Adrenal gland (tissue), 9 donors: ENCODE measurements at regions not wholly inside any gene's neighbourhood (a gene's known extent, or its start where the extent isn't known, plus 50 kb on each side); places are given as distances from the start of the nearest gene placed in this dataset.
A peak's percentile ranks its signal among the peaks of the same experiment; 100 is the strongest.

Experiments used
- DNase-seq, 7 donors: peaks; one replicate each; pipeline ENCODE4 v3.0.0-alpha.2; 2019 to 2020
- H3K27ac ChIP-seq, 5 donors: fragments of 200-600 bp; sonication (generic) in 4 of 5; 1 replicate in 3 of 5; 2 replicates in 2 of 5; pipeline versions ENCODE4 v1.5.1 to v1.8.0; 2016 to 2020; ENCODE audit warnings: mild to moderate bottlenecking in 1 of 5
- H3K27me3 ChIP-seq: fragments of 200-600 bp; 2 replicates; pipeline ENCODE4 v1.8.0; 2021
- H3K36me3 ChIP-seq, 2 donors: fragments of 200-600 bp; replicated peaks in 1 of 2; 1 replicate in 1 of 2; 2 replicates in 1 of 2; pipeline versions ENCODE4 v1.5.1 to v1.8.0; 2018 to 2022
- H3K4me1 ChIP-seq, 2 donors: fragments of 200-600 bp; replicated peaks in 1 of 2; 1 replicate in 1 of 2; 2 replicates in 1 of 2; pipeline versions ENCODE4 v1.5.1 to v1.8.0; 2018 to 2021
- H3K4me3 ChIP-seq, 4 donors: fragments of 200-600 bp; sonication (generic) in 3 of 4; one replicate each; pipeline ENCODE4 v1.5.1; 2016 to 2018
- H3K9me3 ChIP-seq, 3 donors: fragments of 200-600 bp; sonication (generic) in 1 of 3; replicated peaks in 1 of 3; 1 replicate in 2 of 3; 2 replicates in 1 of 3; pipeline versions ENCODE4 v1.5.1 to v1.8.0; 2016 to 2021
- CTCF ChIP-seq, 6 experiments: fragments of 450-650 bp in 4 of 6; fragments of 200-600 bp in 2 of 6; sonication (generic) in 1 of 6; IDR thresholded peaks; 1 replicate in 5 of 6; 2 replicates in 1 of 6; pipeline versions ENCODE4 v1.5.1 to v1.8.0; 2016 to 2021; ENCODE audit warnings: antibody characterized with exemption in 6 of 6, mild to moderate bottlenecking in 2 of 6, moderate library complexity in 1 of 6
- POLR2A ChIP-seq, 2 donors: fragments of 450-650 bp; IDR thresholded peaks; one replicate each; pipeline ENCODE4 v1.6.1; 2017; ENCODE audit warnings: antibody characterized with exemption in 2 of 2, mild to moderate bottlenecking in 2 of 2, moderate library complexity in 1 of 2
- WGBS, 4 donors: extraction: QIAGEN DNeasy Blood & Tissue Kit in 2 of 4; methylation state at CpG; one replicate each; pipeline versions ENCODE4 v1.1.5 to v1.1.7; 2013 to 2017; 5-methylcytosine and 5-hydroxymethylcytosine counted together
- intact Hi-C, 2 donors: fragments of 100-400 bp; cut with DNase I; formaldehyde crosslinking; loops; one replicate each; pipeline versions ENCODE4 v1.14.1 to v1.15.0; 2022 to 2023
- donor health status: healthy with polysubstance abuse.
- donor health status: Bipolar disorder and iron deficiency.
- donor health status: DM: yes; HTN: yes; CAD: no.
- donor health status: DM: no; HTN: no; CAD: no.
- donor health status: DM: no; HTN: no; CAD: no.

- Histone ChIP-seq H3K27ac (no peak overlapping the region), H3K36me3 (no peaks in the 10 kb centered on the region), H3K27me3 (no peaks in the 10 kb centered on the region), H3K4me3 (no peak overlapping the region), H3K9me3 (no peaks in the 10 kb centered on the region), H3K4me1 (peaks cover 17 to 20% of the 10 kb centered on the region in 2 donors)
- no peak for DNase-seq
- intact Hi-C loops: no loop called here
- TF ChIP-seq CTCF (IDR thresholded peaks at IDR 0.05) (no peak), POLR2A (IDR thresholded peaks at IDR 0.05) (no peak)
- 89 to 94% (median 93%) methylated on average over 2 of the region's 2 CpGs for WGBS, 4 donors
Measured at GRCh38 chr7:131159961-131160361, 167.7 kb upstream of the MKLN1 start.

GRCh38 chr7:131161103-131161502 lies 166.6 kb upstream of the MKLN1 start:
- TF ChIP-seq CTCF (IDR thresholded peaks at IDR 0.05) (no peak), POLR2A (IDR thresholded peaks at IDR 0.05) (no peak)
- 90 to 100% (median 95%) methylated on average over 3 of the region's 3 CpGs for WGBS, 4 donors
- no peak overlapping the region for H3K27ac ChIP-seq

DNA sequence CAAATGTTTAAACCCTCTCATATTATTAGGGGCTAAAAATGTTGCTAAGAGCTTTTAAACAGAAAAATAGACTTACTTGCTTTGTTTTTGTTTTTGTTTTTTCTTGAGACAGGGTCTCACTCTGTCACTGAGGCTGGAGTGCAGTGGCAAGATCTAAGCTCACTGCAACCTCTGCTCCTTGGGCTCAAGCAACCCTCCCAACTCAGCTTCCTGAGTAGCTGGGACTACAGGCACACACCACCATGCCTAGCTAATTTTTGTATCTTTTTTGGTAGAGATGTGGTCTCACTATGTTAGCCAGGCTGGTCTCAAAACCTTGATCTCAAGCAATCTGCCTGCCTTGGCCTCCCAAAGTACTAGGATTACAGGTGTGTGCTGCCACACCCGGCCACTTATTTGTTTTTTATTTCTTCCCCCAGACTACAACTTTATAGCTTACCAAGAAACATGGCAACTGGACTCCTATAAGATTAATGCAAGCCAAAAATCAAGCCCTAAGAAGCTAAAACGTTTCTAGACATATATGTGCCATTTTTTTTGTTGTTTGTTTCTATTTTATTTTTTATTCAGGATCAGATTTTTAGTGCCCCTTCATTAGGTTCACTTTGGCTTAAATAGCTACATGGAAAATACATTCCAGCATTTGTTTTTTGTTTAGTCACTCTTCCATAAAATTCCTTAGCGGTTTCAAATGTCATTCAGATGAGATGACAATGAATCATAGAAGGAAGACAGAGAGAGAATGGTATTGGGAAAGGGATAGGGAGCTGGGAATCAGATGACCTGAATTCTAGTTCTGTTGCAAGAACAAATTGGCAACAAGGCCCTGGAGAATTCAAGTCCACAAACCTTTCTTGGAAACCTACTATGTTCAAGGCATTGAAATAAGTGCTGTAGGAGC lies 163.4 kb upstream of the MKLN1 start:
- peak overlapping the region in 3 of 5 donors; percentile 2 to 44 (median 30) for H3K27ac ChIP-seq
- H3K4me3 ChIP-seq: no peak overlapping the region
- no peak for TF ChIP-seq POLR2A (IDR thresholded peaks at IDR 0.05)
- TF ChIP-seq CTCF (IDR thresholded peaks at IDR 0.05): no peak
- peaks cover 0 to 3% of the 10 kb centered on the region in 2 donors for H3K4me1 ChIP-seq
- DNase-seq: peak in 1 of 7 donors; percentile 19
- H3K27me3 ChIP-seq: no peaks in the 10 kb centered on the region
- 58 to 65% (median 62%) methylated on average over 3 of the region's 3 CpGs for WGBS, 4 donors
- intact Hi-C loops: no loop called here
- H3K36me3 ChIP-seq: no peaks in the 10 kb centered on the region
- no peaks in the 10 kb centered on the region for H3K9me3 ChIP-seq

More at GRCh38 chr7:131161103-131161502, 166.6 kb upstream of the MKLN1 start:
- Histone ChIP-seq H3K36me3 (no peaks in the 10 kb centered on the region), H3K4me3 (no peak overlapping the region), H3K9me3 (no peaks in the 10 kb centered on the region), H3K4me1 (peaks cover 17 to 20% of the 10 kb centered on the region in 2 donors), H3K27me3 (no peaks in the 10 kb centered on the region)
- intact Hi-C loops: no loop called here
- no peak for DNase-seq

DNA sequence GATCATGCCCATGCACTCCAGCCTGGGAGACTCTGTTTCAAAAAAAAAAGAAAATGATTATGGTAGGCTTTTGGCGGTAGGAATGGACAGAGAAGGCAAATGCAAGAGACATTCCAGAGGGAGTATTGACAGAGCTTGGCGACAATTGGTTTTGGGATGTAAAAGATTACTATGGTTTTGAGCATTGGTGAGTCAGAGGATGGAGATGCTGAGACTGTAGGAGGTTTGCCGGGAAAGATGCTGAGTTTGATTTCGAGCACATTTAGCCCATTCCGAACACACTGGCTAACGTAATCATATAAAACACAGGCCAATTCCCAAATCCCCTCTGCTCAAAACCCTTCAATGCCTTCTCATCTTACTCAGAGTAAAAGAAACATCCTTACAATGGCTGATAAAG lies 161.6 kb upstream of the MKLN1 start:
- Histone ChIP-seq H3K36me3 (no peaks in the 10 kb centered on the region), H3K4me1 (peaks cover 0 to 3% of the 10 kb centered on the region in 2 donors), H3K27me3 (no peaks in the 10 kb centered on the region), H3K9me3 (no peaks in the 10 kb centered on the region), H3K27ac (no peak overlapping the region), H3K4me3 (no peak overlapping the region)
- 94 to 97% (median 96%) methylated on average over 6 of the region's 6 CpGs for WGBS, 4 donors
- TF ChIP-seq POLR2A (IDR thresholded peaks at IDR 0.05) (no peak), CTCF (IDR thresholded peaks at IDR 0.05) (no peak)
- intact Hi-C loops: no loop called here
- no peak for DNase-seq
